ENCODE measurements at regions not wholly inside any gene's neighbourhood (a gene's known extent, or its start where the extent isn't known, plus 50 kb on each side); places are given as distances from the start of the nearest gene placed in this dataset.
"Not testable (repeated sequence)": the region's sequence is repeated elsewhere in the genome, so short reads cannot be mapped to it uniquely, and the experiment has no call there.

DNA sequence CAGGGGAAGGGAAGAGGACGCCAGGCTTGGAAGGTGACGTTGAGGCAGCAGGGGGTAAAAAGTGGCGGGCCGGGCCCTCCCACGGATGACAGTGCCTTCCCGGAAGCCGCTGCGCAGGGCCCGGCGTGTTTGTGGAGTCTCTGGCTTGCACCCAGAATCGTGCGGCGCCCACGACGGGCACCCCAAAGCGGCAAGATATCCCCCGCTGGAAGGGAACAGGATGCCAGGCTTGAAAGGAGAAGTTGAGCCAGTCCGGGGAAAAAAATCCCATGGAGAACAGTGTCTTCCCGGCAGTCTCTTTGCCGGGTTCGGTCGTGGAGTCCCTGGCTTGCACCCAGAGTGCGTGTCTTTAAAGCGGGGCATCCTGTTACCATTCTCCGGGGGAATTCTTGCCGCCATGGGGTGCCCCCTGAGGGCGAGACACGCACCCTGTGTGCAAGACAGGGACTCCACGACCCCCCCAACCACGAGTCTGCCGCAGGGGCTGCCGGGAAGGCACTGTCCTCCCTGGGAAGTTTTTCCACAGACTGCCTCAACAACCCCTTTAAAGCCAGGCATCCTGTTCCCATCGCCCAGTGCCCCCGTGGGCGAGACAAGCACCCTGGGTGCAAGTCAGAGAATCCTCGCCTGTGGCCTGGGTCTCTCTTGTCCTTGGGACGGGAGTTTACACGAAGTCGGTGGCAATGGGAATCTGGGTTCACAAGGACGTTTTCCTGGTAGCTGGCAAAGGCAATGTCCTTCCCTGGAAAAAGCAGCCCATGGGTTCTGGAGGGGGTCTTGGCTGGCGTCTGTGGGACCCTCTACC is 156.1 kb upstream of the ALG10B start:
- no peak for DNase-seq

DNA sequence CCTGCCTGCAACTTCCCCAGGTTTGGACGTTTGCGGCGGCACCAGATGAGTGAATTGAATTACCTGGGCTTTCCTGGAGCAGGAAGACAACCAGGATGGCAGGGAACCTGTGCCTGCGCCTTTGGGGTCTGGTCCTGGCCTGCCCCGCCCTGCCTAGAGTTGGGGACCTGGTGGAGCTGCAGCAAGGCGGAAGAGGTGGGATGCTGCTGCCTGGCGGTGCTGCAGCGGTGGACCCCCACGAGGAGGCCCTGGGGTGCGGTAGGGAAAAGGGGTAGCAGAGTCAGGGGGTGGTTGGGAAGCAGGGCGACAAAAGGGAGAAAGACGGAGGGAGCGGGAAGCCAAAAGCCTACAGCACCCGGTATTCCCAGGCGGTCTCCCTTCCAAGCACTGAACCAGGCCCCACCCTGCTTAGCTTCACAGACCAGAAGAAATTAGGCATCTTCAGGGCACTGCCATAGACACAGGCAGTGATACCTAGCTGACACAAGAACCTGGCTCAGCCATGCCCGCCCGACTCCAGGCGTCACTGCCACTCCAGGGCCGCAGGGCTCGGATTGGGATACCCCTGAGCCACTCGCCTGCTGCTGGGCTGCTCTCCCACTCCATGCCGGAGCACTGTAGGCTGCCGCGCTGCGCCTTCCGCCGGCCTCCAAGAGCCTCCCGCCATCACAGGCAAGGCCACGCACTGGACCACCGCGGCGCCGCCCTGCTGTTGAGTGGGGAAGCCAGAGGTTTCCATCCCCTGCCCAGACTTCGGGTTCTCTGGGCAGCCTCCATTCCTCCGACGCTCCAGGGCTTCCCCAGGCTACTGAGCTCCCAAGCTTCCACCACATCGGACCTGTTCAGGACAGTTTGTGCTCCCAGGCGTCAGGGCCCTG is 155.2 kb upstream of the ALG10B start:
- DNase-seq = no peak

DNA sequence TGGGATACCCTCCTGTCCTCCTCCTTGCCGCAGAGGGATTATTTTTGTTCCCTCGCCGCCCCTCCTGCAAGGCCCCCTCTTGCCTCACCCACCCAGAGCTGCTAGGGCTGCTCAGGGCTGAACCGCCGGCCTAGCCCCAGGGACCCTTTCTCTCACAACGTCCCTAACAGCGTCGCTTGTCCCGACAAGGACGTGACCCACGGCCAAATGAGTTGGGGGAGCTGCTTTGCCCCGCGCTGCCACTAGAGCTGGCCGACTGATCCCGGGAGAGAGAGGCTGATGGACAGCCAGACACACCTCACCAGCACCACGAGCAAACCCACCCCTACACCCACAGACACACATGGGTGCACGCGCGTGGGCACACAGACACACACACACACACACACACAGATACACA is 154.6 kb upstream of the ALG10B start:
- no peak for DNase-seq

DNA sequence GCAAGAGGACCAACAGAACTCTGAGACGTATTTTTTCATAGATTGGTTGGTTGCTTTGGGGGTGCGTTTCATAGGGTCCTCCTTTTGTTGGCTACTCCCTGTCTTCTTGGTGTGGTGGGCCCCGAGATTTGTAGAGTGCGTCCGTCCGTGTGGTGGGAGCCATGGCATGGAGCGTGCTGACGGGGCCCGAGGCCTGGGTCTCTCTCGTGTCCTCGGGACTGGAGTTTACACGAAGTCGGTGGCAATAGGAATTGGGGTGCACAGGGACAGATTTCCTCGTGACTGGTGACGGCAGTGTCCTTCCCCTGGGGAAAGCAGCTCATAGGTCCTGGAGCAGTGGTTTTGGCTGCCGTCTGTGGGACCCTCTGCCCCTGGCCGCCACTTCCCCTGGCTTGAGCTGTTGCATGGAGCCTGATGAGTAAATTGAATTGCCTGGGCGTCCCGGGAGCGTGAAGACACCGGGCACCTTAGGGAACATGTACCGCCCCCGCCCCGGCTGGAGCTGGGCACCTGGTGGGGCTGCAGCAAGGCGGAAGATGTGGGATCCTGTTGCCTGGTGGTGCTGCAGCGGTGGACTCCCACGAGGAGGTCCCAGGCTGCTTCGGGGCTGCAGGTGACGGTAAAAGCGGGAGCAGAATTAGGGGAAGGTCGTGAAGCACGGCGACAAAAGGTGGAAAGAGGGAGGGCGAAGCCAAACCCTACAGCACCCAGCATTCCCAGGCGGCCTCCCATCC is 153.7 kb upstream of the ALG10B start:
- no peak for DNase-seq

- no peak for DNase-seq
These were observed 153.2 kb upstream of the ALG10B start for GRCh38 chr12:38163442-38163801.

DNA sequence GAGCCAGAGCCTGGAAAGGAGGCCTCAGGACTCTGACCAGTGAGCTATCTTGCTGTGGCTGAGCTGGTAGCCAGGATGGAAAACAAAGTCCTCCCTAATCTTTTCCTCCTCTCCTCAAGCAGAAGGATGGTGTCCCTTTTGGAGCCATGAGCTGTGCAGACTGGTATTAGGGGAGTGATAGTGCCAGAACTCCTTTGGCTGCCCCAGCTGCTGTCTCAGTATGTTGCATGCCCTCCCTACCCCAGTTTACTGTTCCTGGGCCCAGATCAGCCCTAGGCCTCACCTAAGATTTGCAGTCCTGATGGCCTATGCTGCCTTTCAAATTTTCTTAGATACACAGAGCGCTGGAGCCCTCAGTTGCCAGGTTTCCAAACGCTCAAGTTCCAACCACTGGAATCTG is 150.3 kb upstream of the ALG10B start:
- DNase-seq = no peak

DNA sequence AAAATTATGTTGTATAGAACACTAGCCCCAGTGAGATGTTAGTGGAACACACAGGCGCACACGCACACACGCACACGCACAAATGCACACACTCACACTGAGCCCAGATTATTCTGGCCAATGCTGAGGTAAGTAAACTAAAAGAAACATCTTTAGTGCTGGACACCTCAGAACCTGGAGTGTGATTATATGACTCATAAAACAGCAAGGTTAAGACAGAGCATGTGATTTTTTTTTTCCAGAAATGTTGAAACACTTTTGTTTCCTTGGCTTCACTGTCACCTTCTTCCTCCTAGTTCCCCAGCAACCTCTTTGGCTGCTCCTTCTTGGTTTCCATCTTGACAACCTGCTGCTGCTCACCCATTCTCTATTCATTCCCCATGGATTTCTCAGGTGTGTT is 141.0 kb upstream of the ALG10B start:
- no peak for DNase-seq

DNA sequence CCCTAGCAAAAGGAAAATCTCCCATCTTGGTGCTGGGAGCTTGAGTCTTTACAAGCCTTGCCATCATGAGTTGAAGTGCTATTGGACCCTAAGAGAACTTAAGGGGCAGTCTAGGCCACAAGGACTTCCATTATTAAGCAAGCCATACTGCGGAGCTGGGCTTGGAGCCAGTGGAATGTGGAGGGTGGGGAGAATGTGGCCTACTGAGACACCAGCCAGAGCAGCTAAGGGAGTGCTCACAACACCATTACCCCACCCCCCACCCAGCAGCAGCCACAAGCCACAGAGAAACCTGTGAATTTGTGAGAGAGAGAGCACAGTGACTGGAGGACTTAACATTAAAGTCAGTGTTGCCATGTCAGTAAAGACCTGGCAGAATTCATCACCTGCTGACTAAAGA is 133.0 kb upstream of the ALG10B start:
- DNase-seq = not testable (repeated sequence)

- DNase-seq = not testable (repeated sequence)
These were observed 119.3 kb upstream of the ALG10B start for GRCh38 chr12:38197286-38197685.

DNA sequence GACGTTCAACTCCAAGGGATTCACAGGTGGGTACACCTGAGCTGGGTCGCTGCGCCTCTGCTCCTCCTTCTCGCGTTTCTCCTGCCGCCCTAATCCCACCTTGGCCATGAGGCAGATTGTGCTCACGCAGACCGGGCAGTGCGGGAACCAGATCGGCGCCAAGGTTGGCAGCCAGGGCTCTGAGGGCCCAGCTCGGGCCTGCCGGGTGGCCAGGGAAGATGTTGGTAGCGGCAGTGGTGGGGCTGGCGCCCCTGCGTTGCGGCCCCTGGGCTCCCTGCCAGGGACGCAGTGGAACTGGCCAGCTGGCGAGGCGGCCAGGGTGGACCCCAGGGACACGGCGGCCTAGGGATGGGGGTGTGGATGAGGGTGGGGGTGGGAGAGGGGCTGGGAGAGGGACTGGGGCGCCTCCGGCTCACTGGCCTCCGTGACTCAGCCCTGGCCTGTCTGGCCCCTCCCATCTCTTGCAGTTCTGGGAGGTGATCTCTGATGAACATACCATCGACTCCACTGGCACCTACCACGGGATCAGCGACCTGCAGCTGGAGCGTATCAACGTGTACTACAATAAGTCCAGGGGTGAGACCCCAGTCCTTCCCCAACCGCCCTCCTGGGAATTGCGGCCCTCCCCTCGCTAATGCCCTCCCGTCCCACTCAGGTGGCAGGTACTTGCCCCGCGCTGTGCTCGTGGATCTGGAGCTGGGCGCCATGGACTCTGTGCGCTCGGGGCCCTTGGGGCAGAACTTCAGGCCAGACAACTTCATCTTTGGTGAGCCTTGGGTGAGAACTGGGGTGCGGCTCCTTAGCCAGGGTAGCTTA is 114.9 kb upstream of the ALG10B start:
- no peak for DNase-seq

DNA sequence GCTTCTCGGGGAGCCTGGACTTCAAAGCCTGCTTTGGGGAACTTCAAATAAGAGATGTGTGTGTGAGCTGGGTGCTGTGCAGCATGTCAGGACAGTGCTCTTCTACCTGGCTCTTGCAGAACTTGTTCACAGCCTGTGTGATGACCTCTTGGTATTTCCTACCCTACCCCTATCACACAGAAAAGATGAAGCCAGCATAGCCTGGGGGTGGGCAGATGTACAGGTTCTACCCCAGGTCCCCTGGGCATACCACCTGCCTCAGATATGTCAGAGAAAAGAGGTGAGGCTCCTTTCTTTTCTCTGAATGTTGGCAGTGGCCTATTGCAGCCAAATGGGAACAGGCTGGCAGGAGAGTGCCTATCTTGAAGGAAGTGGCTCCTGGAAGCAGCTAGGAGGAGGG is 111.7 kb upstream of the ALG10B start:
- DNase-seq = no peak

DNA sequence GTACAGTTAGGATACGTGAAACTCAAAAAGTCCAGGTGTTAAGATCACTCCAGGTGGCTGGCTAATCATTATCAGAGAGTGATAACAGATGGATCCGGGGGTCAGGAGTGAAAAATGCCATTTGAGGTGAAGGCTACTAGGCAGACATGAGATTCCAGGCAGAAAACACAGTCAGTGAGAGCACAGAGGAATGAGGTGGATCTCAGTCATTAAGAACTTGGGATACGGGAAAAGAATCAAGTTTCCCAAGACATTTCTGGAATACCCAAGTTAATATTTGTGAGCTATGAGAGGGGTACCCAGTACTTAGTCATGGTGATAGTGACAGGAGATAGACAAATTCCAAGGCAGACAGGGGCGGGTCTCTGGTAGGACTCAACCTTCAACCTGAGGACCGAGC is 94.6 kb upstream of the ALG10B start:
- no peak for DNase-seq

- DNase-seq = not testable (repeated sequence)
These were observed 78.2 kb upstream of the ALG10B start for GRCh38 chr12:38238328-38238727.

- no peak for DNase-seq
These were observed 62.8 kb upstream of the ALG10B start for GRCh38 chr12:38253778-38254177.

GRCh38 chr12:38258411-38258810 is 58.2 kb upstream of the ALG10B start:
- DNase-seq = no peak

All from GOT3 (cell line).